Upper lobe of left lung (tissue), 6 donors: ENCODE measurements at regions not wholly inside any gene's neighbourhood (a gene's known extent, or its start where the extent isn't known, plus 50 kb on each side); places are given as distances from the start of the nearest gene placed in this dataset.

Source experiments
- ATAC-seq, 2 donors: fragments of 200-7000 bp; cut with Tn5 transposase; one replicate each; pipeline ENCODE4 v1.9.1; 2022; ENCODE audit warnings: mild to moderate bottlenecking in 2 of 2, moderate library complexity in 2 of 2; ENCODE audit not compliant: low FRiP score in 2 of 2
- DNase-seq, 2 donors: peaks; one replicate each; pipeline ENCODE4 v3.0.0-alpha.2; 2019 to 2020
- H3K27ac ChIP-seq, 4 donors: fragments of 200-600 bp; sonication (generic); one replicate each; pipeline ENCODE4 v1.5.1; 2016 to 2019
- H3K27me3 ChIP-seq, 4 donors: fragments of 200-600 bp; sonication (generic); one replicate each; pipeline ENCODE4 v1.5.1; 2017 to 2019
- H3K36me3 ChIP-seq, 4 donors: fragments of 200-600 bp; sonication (generic); one replicate each; pipeline ENCODE4 v1.5.1; 2016 to 2019
- H3K4me1 ChIP-seq, 4 donors: fragments of 200-600 bp; sonication (generic); one replicate each; pipeline ENCODE4 v1.5.1; 2018 to 2019
- H3K4me3 ChIP-seq, 4 donors: fragments of 200-600 bp; sonication (generic); one replicate each; pipeline ENCODE4 v1.5.1; 2017 to 2019; ENCODE audit warnings: mild to moderate bottlenecking in 2 of 4, moderate library complexity in 1 of 4
- H3K9me3 ChIP-seq, 4 donors: fragments of 200-600 bp; sonication (generic); one replicate each; pipeline ENCODE4 v1.5.1; 2018 to 2019
- CTCF ChIP-seq, 6 experiments: fragments of 450-650 bp in 4 of 6; fragments of 200-600 bp in 2 of 6; sonication (generic) in 2 of 6; IDR thresholded peaks; one replicate each; pipeline ENCODE4 v1.5.1; 2016 to 2019; ENCODE audit warnings: antibody characterized with exemption in 6 of 6
- EP300 ChIP-seq, 4 donors: sonication (generic); formaldehyde crosslinking; IDR thresholded peaks; one replicate each; pipeline ENCODE4 v1.5.1; 2017; ENCODE audit warnings: antibody characterized with exemption in 4 of 4, control low read depth in 2 of 4
- POLR2A ChIP-seq, 4 donors: fragments of 450-650 bp; IDR thresholded peaks; one replicate each; pipeline ENCODE4 v1.5.1; 2016 to 2017; ENCODE audit warnings: antibody characterized with exemption in 4 of 4, mild to moderate bottlenecking in 2 of 4
- POLR2AphosphoS5 ChIP-seq, 2 donors: sonication (generic); formaldehyde crosslinking; IDR thresholded peaks; one replicate each; pipeline ENCODE4 v1.5.1; 2017; ENCODE audit warnings: antibody characterized with exemption in 2 of 2
- WGBS, 2 donors: methylation state at CpG; one replicate each; pipeline ENCODE4 v1.1.5; 2017 to 2018; 5-methylcytosine and 5-hydroxymethylcytosine counted together
- donor health status: DM: no; HTN: no; CAD: no; lungs with moderate emphysema.
- donor health status: DM: no; HTN: yes; CAD: no; lungs with severe emphysema.

- ATAC-seq: no peak
- Histone ChIP-seq H3K4me1 (peaks cover 0 to 2% (median 0%) of the 10 kb centered on the region in 4 donors), H3K9me3 (no peaks in the 10 kb centered on the region), H3K27me3 (no peaks in the 10 kb centered on the region), H3K4me3 (no peak overlapping the region), H3K27ac (no peak overlapping the region), H3K36me3 (no peaks in the 10 kb centered on the region)
- 57 to 100% methylated on average over 1 to 3 of the region's 3 CpGs for WGBS, 2 donors
- no peak for DNase-seq
- TF ChIP-seq CTCF (IDR thresholded peaks at IDR 0.05) (no peak), POLR2AphosphoS5 (IDR thresholded peaks at IDR 0.05) (no peak), EP300 (IDR thresholded peaks at IDR 0.05) (no peak), POLR2A (IDR thresholded peaks at IDR 0.05) (no peak)
Observed at GRCh38 chr1:5659606-5660005, 332.6 kb downstream of the NPHP4 start.

GRCh38 chr1:5658340-5659316, 333.6 kb downstream of the NPHP4 start:
- peaks cover 0 to 2% (median 0%) of the 10 kb centered on the region in 4 donors for H3K4me1 ChIP-seq
- no peaks in the 10 kb centered on the region for H3K36me3 ChIP-seq
- 77 to 88% methylated on average over 12 to 16 of the region's 16 CpGs for WGBS, 2 donors
- H3K9me3 ChIP-seq: no peaks in the 10 kb centered on the region
- TF ChIP-seq CTCF (IDR thresholded peaks at IDR 0.05) (no peak), POLR2A (IDR thresholded peaks at IDR 0.05) (no peak), EP300 (IDR thresholded peaks at IDR 0.05) (no peak), POLR2AphosphoS5 (IDR thresholded peaks at IDR 0.05) (no peak)
- no peaks in the 10 kb centered on the region for H3K27me3 ChIP-seq
- ATAC-seq (no peak), DNase-seq (no peak)
- no peak overlapping the region for H3K27ac ChIP-seq
- no peak overlapping the region for H3K4me3 ChIP-seq

GRCh38 chr1:5651964-5652821, 340.0 kb downstream of the NPHP4 start:
- DNase-seq (peak in 1 of 2 donors; percentile 32), ATAC-seq (no peak)
- H3K36me3 ChIP-seq: no peaks in the 10 kb centered on the region
- H3K27ac ChIP-seq: no peak overlapping the region
- no peaks in the 10 kb centered on the region for H3K4me1 ChIP-seq
- TF ChIP-seq CTCF (IDR thresholded peaks at IDR 0.05): no peak
- TF ChIP-seq EP300 (IDR thresholded peaks at IDR 0.05): no peak
- TF ChIP-seq POLR2AphosphoS5 (IDR thresholded peaks at IDR 0.05): no peak
- no peak for TF ChIP-seq POLR2A (IDR thresholded peaks at IDR 0.05)
- no peaks in the 10 kb centered on the region for H3K9me3 ChIP-seq
- no peaks in the 10 kb centered on the region for H3K27me3 ChIP-seq
- WGBS, 2 donors: 17 to 22% methylated on average over 12 to 18 of the region's 18 CpGs
- H3K4me3 ChIP-seq: no peak overlapping the region

- H3K4me3 ChIP-seq: no peak overlapping the region
- ATAC-seq (no peak), DNase-seq (no peak)
- H3K4me1 ChIP-seq: no peaks in the 10 kb centered on the region
- TF ChIP-seq CTCF (IDR thresholded peaks at IDR 0.05): no peak
- TF ChIP-seq EP300 (IDR thresholded peaks at IDR 0.05): no peak
- no peak for TF ChIP-seq POLR2AphosphoS5 (IDR thresholded peaks at IDR 0.05)
- H3K27me3 ChIP-seq: no peaks in the 10 kb centered on the region
- H3K9me3 ChIP-seq: no peaks in the 10 kb centered on the region
- H3K36me3 ChIP-seq: no peaks in the 10 kb centered on the region
- H3K27ac ChIP-seq: no peak overlapping the region
- whole genome bisulfite sequencing, 2 donors: 85 to 87% methylated on average over 11 of the region's 11 CpGs
Observed at GRCh38 chr1:5651473-5651872, 340.8 kb downstream of the NPHP4 start.
